Activated CD4-positive, alpha-beta memory T cell treated with anti-CD3 and anti-CD28 coated beads, Interleukin-2, amount 10 ng/mL, durations not matched to agents 7 days and 5 days (primary cell): ENCODE measurements at regions not wholly inside any gene's neighbourhood (a gene's known extent, or its start where the extent isn't known, plus 50 kb on each side); places are given as distances from the start of the nearest gene placed in this dataset.

ENCODE experiments used
- CTCF ChIA-PET: fragments of 350-600 bp; sonication (Branson Sonifier 250); formaldehyde crosslinking; loops from one replicate; lab custom pipeline; 2021; ENCODE audit warnings: antibody characterized with exemption, inconsistent platforms; lab: Charles Lee
- POLR2A ChIA-PET: fragments of 350-600 bp; sonication (Branson Sonifier 250); formaldehyde crosslinking; loops from one replicate; lab custom pipeline; 2021; ENCODE audit warnings: antibody characterized with exemption; lab: Charles Lee
- DNase-seq: peaks from one replicate; pipeline ENCODE4 v3.0.0-alpha.2; 2020
- H3K27ac Mint-ChIP-seq: one replicate; pipeline ENCODE4 v1.8.0; 2021; ENCODE audit warnings: mild to moderate bottlenecking, mixed read lengths
- H3K27me3 Mint-ChIP-seq: one replicate; pipeline ENCODE4 v1.8.0; 2021; ENCODE audit warnings: mixed read lengths
- H3K36me3 Mint-ChIP-seq: one replicate; pipeline ENCODE4 v1.8.0; 2021; ENCODE audit warnings: low read depth, mixed read lengths
- H3K4me1 Mint-ChIP-seq: one replicate; pipeline ENCODE4 v1.8.0; 2021; ENCODE audit warnings: mixed read lengths
- H3K4me3 Mint-ChIP-seq: one replicate; pipeline ENCODE4 v1.8.0; 2021; ENCODE audit warnings: mild to moderate bottlenecking, mixed read lengths
- H3K9me3 Mint-ChIP-seq: one replicate; pipeline ENCODE4 v1.8.0; 2021; ENCODE audit warnings: mixed read lengths

GRCh38 chr2:3102081-3102921, 275.3 kb downstream of the EIPR1 start:
- DNase-seq: no peak
- H3K27ac Mint-ChIP-seq: no peak overlapping the region
- no peak overlapping the region for H3K4me3 Mint-ChIP-seq
- CTCF ChIA-PET: interaction anchor here (1.2 kb wide), 1 partner anchor 16 kb away, joined by 3 read pairs; no protein-coding TSS in a partner anchor
- POLR2A ChIA-PET: no interaction called here
- H3K27me3 Mint-ChIP-seq: peaks cover 9% of the 10 kb centered on the region
- no peaks in the 10 kb centered on the region for H3K4me1 Mint-ChIP-seq
- no peaks in the 10 kb centered on the region for H3K36me3 Mint-ChIP-seq
- H3K9me3 Mint-ChIP-seq: no peaks in the 10 kb centered on the region

- Mint-ChIP-seq H3K36me3 (no peaks in the 10 kb centered on the region), H3K27me3 (peaks cover 9% of the 10 kb centered on the region), H3K27ac (no peak overlapping the region), H3K9me3 (no peaks in the 10 kb centered on the region), H3K4me1 (no peaks in the 10 kb centered on the region), H3K4me3 (no peak overlapping the region)
- DNase-seq: no peak
- ChIA-PET POLR2A (no interaction called here), CTCF (no interaction called here)
Observed at GRCh38 chr2:3101016-3101942, 276.3 kb downstream of the EIPR1 start.

- peaks cover 9% of the 10 kb centered on the region for H3K27me3 Mint-ChIP-seq
- no peak for DNase-seq
- H3K4me3 Mint-ChIP-seq: no peak overlapping the region
- no peaks in the 10 kb centered on the region for H3K9me3 Mint-ChIP-seq
- no peaks in the 10 kb centered on the region for H3K4me1 Mint-ChIP-seq
- ChIA-PET POLR2A (no interaction called here), CTCF (no interaction called here)
- H3K27ac Mint-ChIP-seq: no peak overlapping the region
- no peaks in the 10 kb centered on the region for H3K36me3 Mint-ChIP-seq
Observed at GRCh38 chr2:3100386-3100785, 277.2 kb downstream of the EIPR1 start.

- H3K27me3 Mint-ChIP-seq: peaks cover 9% of the 10 kb centered on the region
- H3K9me3 Mint-ChIP-seq: no peaks in the 10 kb centered on the region
- ChIA-PET POLR2A (no interaction called here), CTCF (no interaction called here)
- no peak overlapping the region for H3K4me3 Mint-ChIP-seq
- H3K4me1 Mint-ChIP-seq: no peaks in the 10 kb centered on the region
- H3K27ac Mint-ChIP-seq: no peak overlapping the region
- no peak for DNase-seq
- no peaks in the 10 kb centered on the region for H3K36me3 Mint-ChIP-seq
Observed at GRCh38 chr2:3099860-3100234, 277.8 kb downstream of the EIPR1 start.

- H3K27ac Mint-ChIP-seq: no peak overlapping the region
- H3K27me3 Mint-ChIP-seq: peaks cover 9% of the 10 kb centered on the region
- H3K9me3 Mint-ChIP-seq: no peaks in the 10 kb centered on the region
- ChIA-PET CTCF (no interaction called here), POLR2A (no interaction called here)
- H3K4me3 Mint-ChIP-seq: no peak overlapping the region
- no peaks in the 10 kb centered on the region for H3K36me3 Mint-ChIP-seq
- no peak for DNase-seq
- no peaks in the 10 kb centered on the region for H3K4me1 Mint-ChIP-seq
Observed at GRCh38 chr2:3099145-3099859, 278.3 kb downstream of the EIPR1 start.

- no peak overlapping the region for H3K27ac Mint-ChIP-seq
Observed at GRCh38 chr2:3098231-3098630, 279.4 kb downstream of the EIPR1 start.

GRCh38 chr2:3097804-3098203, 279.8 kb downstream of the EIPR1 start:
- H3K36me3 Mint-ChIP-seq: no peaks in the 10 kb centered on the region
- peaks cover 4% of the 10 kb centered on the region for H3K27me3 Mint-ChIP-seq
- no peaks in the 10 kb centered on the region for H3K9me3 Mint-ChIP-seq
- POLR2A ChIA-PET: no interaction called here
- no peak overlapping the region for H3K27ac Mint-ChIP-seq
- H3K4me3 Mint-ChIP-seq: no peak overlapping the region
- DNase-seq: no peak
- CTCF ChIA-PET: interaction anchor here (0.6 kb wide), 1 partner anchor 1281 kb away, joined by 3 read pairs; no protein-coding TSS in a partner anchor
- H3K4me1 Mint-ChIP-seq: no peaks in the 10 kb centered on the region

More at GRCh38 chr2:3098231-3098630, 279.4 kb downstream of the EIPR1 start:
- H3K4me3 Mint-ChIP-seq: no peak overlapping the region
- H3K27me3 Mint-ChIP-seq: peaks cover 8% of the 10 kb centered on the region
- no peaks in the 10 kb centered on the region for H3K36me3 Mint-ChIP-seq
- DNase-seq: no peak
- H3K4me1 Mint-ChIP-seq: no peaks in the 10 kb centered on the region
- ChIA-PET CTCF (interaction anchor here (0.6 kb wide), 1 partner anchor 1281 kb away, joined by 3 read pairs; no protein-coding TSS in a partner anchor), POLR2A (no interaction called here)
- H3K9me3 Mint-ChIP-seq: no peaks in the 10 kb centered on the region

- POLR2A ChIA-PET: no interaction called here
- peaks cover 6% of the 10 kb centered on the region for H3K27me3 Mint-ChIP-seq
- H3K27ac Mint-ChIP-seq: no peak overlapping the region
- H3K4me3 Mint-ChIP-seq: no peak overlapping the region
- no peaks in the 10 kb centered on the region for H3K36me3 Mint-ChIP-seq
- DNase-seq: no peak
- H3K9me3 Mint-ChIP-seq: no peaks in the 10 kb centered on the region
- CTCF ChIA-PET: no interaction called here
- H3K4me1 Mint-ChIP-seq: no peaks in the 10 kb centered on the region
Observed at GRCh38 chr2:3094999-3095958, 282.3 kb downstream of the EIPR1 start.

GRCh38 chr2:3094318-3094717, 283.3 kb downstream of the EIPR1 start:
- Mint-ChIP-seq H3K27ac (no peak overlapping the region), H3K4me1 (no peaks in the 10 kb centered on the region), H3K27me3 (peaks cover 6% of the 10 kb centered on the region), H3K4me3 (no peak overlapping the region), H3K36me3 (no peaks in the 10 kb centered on the region), H3K9me3 (no peaks in the 10 kb centered on the region)
- ChIA-PET POLR2A (no interaction called here), CTCF (no interaction called here)
- no peak for DNase-seq

GRCh38 chr2:3091696-3092095, 285.9 kb downstream of the EIPR1 start:
- Mint-ChIP-seq H3K4me3 (no peak overlapping the region), H3K36me3 (no peaks in the 10 kb centered on the region), H3K4me1 (no peaks in the 10 kb centered on the region), H3K9me3 (no peaks in the 10 kb centered on the region), H3K27me3 (peaks cover 6% of the 10 kb centered on the region), H3K27ac (no peak overlapping the region)
- ChIA-PET CTCF (no interaction called here), POLR2A (no interaction called here)
- no peak for DNase-seq

- no peak overlapping the region for H3K27ac Mint-ChIP-seq
- no peak overlapping the region for H3K4me3 Mint-ChIP-seq
Observed at GRCh38 chr2:3082705-3083104, 294.9 kb downstream of the EIPR1 start.

More at GRCh38 chr2:3082705-3083104, 294.9 kb downstream of the EIPR1 start:
- POLR2A ChIA-PET: no interaction called here
- CTCF ChIA-PET: no interaction called here
- DNase-seq: no peak
- peaks cover 6% of the 10 kb centered on the region for H3K27me3 Mint-ChIP-seq
- H3K36me3 Mint-ChIP-seq: no peaks in the 10 kb centered on the region
- H3K4me1 Mint-ChIP-seq: no peaks in the 10 kb centered on the region
- H3K9me3 Mint-ChIP-seq: peaks cover 3% of the 10 kb centered on the region
